ENCODE measurements at regions not wholly inside any gene's neighbourhood (a gene's known extent, or its start where the extent isn't known, plus 50 kb on each side); places are given as distances from the start of the nearest gene placed in this dataset.
A peak's percentile ranks its signal among the peaks of the same experiment; 100 is the strongest.

DNA sequence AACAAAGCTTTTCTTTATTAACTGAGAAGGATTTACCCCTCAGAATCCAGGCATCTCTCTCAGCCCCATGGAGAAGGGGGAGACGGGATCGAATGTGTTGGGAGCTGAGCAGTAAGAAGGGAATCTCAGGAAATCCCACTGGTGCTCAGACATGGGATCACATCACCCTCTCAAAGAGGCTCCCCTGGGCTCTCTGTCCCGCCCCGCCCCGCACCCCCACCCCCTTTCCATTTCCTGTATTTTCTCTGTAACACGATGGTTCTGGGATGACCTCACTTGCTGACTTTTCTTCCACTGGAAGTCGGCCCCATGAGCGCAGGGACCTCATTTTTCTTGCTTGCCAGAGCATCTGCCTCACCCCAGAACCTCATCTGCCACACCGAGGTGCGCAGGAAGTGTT lies 96.7 kb upstream of the SLC22A11 start:
- no peaks in the 10 kb centered on the region for H3K9me1 ChIP-seq (ENCODE audit: insufficient read depth, low read length)
- H3K79me1 ChIP-seq (ENCODE audit: low read depth in 1 of 2, low read length in 2 of 2): no peaks in the 10 kb centered on the region
- no peaks in the 10 kb centered on the region for H3K4me1 ChIP-seq (ENCODE audit: control insufficient read depth, insufficient read depth, low read length)
- no peak overlapping the region for H2AFZ ChIP-seq (replicated peaks; ENCODE audit: low read length, poor library complexity)
- no peak overlapping the region for H2BK5ac ChIP-seq (ENCODE audit: low read depth, low read length, poor library complexity, severe bottlenecking)
- H4K5ac ChIP-seq (ENCODE audit: low read depth, low read length): no peak overlapping the region
- no peak for TF ChIP-seq RFX5 (IDR thresholded peaks at IDR 0.05; ENCODE audit: low read depth, low read length)
- TF ChIP-seq CEBPB (IDR thresholded peaks at IDR 0.05; ENCODE audit: low read depth, low read length): no peak
- TF ChIP-seq RAD21 (IDR thresholded peaks at IDR 0.05; ENCODE audit: low read length): no peak
- BruUV-seq (replicated peaks): no TSS peak
- H3K4me3 ChIP-seq (ENCODE audit: insufficient read depth, low read depth, low read length): no peak overlapping the region
- ChIA-PET CTCF (interaction anchor here (1.4 kb wide), 1 partner anchor 10 kb away, joined by 4 read pairs; no protein-coding TSS in a partner anchor), POLR2A (ENCODE audit: unreplicated experiment) (no interaction called here)
- H2BK15ac ChIP-seq (ENCODE audit: low read depth, low read length): no peak overlapping the region
- H3K56ac ChIP-seq (ENCODE audit: extremely low read depth, insufficient read depth, low read length): no peak overlapping the region
- H3K18ac ChIP-seq (ENCODE audit: low read depth, low read length): no peak overlapping the region
- H2BK20ac ChIP-seq (ENCODE audit: low read depth, low read length): no peak overlapping the region
- H3K36me3 ChIP-seq (ENCODE audit: control insufficient read depth, insufficient read depth, low read length): no peaks in the 10 kb centered on the region
- WGBS, 2 experiments (ENCODE audit: extremely low coverage in 2 of 2, insufficient read length in 1 of 2): no CpG with 5 or more reads among the region's 10 CpGs
- intact Hi-C loops (cut with micrococcal nuclease) (no loop called here), in situ Hi-C loops (cut with MboI; ENCODE audit: low sequenced_read_pairs) (no loop called here), dilution Hi-C loops (cut with HindIII; ENCODE audit: low sequenced_read_pairs, unreplicated experiment) (no loop called here)
- no peak overlapping the region for H3K14ac ChIP-seq (replicated peaks; ENCODE audit: low read depth, low read length)
- H3K27ac ChIP-seq (ENCODE audit: insufficient read depth, low read length): no peak overlapping the region
- no peak overlapping the region for H3K23ac ChIP-seq (ENCODE audit: low read depth, low read length)
- no peak overlapping the region for H4K91ac ChIP-seq (ENCODE audit: insufficient read depth, low read depth, low read length)
- H3K27me3 ChIP-seq (ENCODE audit: control insufficient read depth, insufficient read depth, low read length): peaks cover 23% of the 10 kb centered on the region
- H3K9ac ChIP-seq (ENCODE audit: low read depth, low read length): no peak overlapping the region
- no peak overlapping the region for H2AK9ac ChIP-seq (replicated peaks; ENCODE audit: low read depth, low read length, poor library complexity)
- H3K4me2 ChIP-seq (ENCODE audit: low read depth, low read length): no peak overlapping the region
- no peaks in the 10 kb centered on the region for H4K20me1 ChIP-seq (ENCODE audit: insufficient read depth, low read length)
- H3K4ac ChIP-seq (ENCODE audit: low read depth, low read length): no peak overlapping the region
- ATAC-seq (ENCODE audit: low read depth): peak; percentile 35
- no peak overlapping the region for H2BK120ac ChIP-seq (ENCODE audit: low read depth, low read length)
- H2AK5ac ChIP-seq (ENCODE audit: low read depth, low read length): no peak overlapping the region
- H4K8ac ChIP-seq (ENCODE audit: low read depth in 2 of 2, low read length in 2 of 2): no peak overlapping the region
- H3K9me3 ChIP-seq (ENCODE audit: control insufficient read depth, insufficient read depth, low read length): no peaks in the 10 kb centered on the region
- peak; percentile 11 for DNase-seq
